MCF 10A (cell line): ENCODE measurements at regions not wholly inside any gene's neighbourhood (a gene's known extent, or its start where the extent isn't known, plus 50 kb on each side); places are given as distances from the start of the nearest gene placed in this dataset.

Experiments used
- BruUV-seq: library from RNA; stranded (reverse); fragments of 400-500 nt; replicated peaks from 2 replicates; lab custom pipeline; 2021; lab: Mats Ljungman, UMichigan
- CTCF ChIA-PET: fragments of 300-600 bp; sonication (Branson Sonifier 250); formaldehyde crosslinking; extraction: SDS; loops from one replicate; lab custom pipeline; 2021; ENCODE audit warnings: antibody characterized with exemption, inconsistent platforms; lab: Yijun Ruan, JAX
- POLR2A ChIA-PET: fragments of 300-600, 350-650 bp; sonication (Branson Sonifier 250); formaldehyde crosslinking; extraction: SDS; loops from one replicate; lab custom pipeline; 2020; ENCODE audit warnings: antibody characterized with exemption, inconsistent platforms; lab: Yijun Ruan, JAX
- DNase-seq: peaks from one replicate; pipeline ENCODE4 v3.0.0-alpha.2; 2018; ENCODE audit not compliant: unreplicated experiment
- H3K27ac Mint-ChIP-seq: one replicate; pipeline ENCODE4 v1.8.0; 2022; ENCODE audit warnings: mild to moderate bottlenecking, low read depth, mixed read lengths; ENCODE audit not compliant: unreplicated experiment
- H3K27me3 Mint-ChIP-seq: one replicate; pipeline ENCODE4 v1.8.0; 2022; ENCODE audit warnings: mixed read lengths; ENCODE audit not compliant: insufficient read depth, unreplicated experiment
- H3K36me3 Mint-ChIP-seq: one replicate; pipeline ENCODE4 v1.8.0; 2022; ENCODE audit warnings: mild to moderate bottlenecking, moderate library complexity, mixed read lengths; ENCODE audit not compliant: insufficient read depth, unreplicated experiment
- H3K4me1 Mint-ChIP-seq: one replicate; pipeline ENCODE4 v1.8.0; 2022; ENCODE audit warnings: mixed read lengths; ENCODE audit not compliant: insufficient read depth, unreplicated experiment
- H3K4me3 Mint-ChIP-seq: one replicate; pipeline ENCODE4 v1.8.0; 2022; ENCODE audit warnings: mild to moderate bottlenecking, moderate library complexity, mixed read lengths; ENCODE audit not compliant: unreplicated experiment
- H3K9me3 Mint-ChIP-seq: one replicate; pipeline ENCODE4 v1.8.0; 2022; ENCODE audit warnings: mixed read lengths; ENCODE audit not compliant: unreplicated experiment
- intact Hi-C: fragments of 100-400 bp; cut with micrococcal nuclease; formaldehyde crosslinking; loops from 2 replicates; pipeline ENCODE4 v1.14.1; 2022
- TF ChIP-seq, protein P1 (sequence below): fragments of 200-600 bp; IDR thresholded peaks from one replicate; pipeline ENCODE4 v1.8.0; 2022; ENCODE audit warnings: antibody characterized with exemption, mild to moderate bottlenecking; ENCODE audit not compliant: unreplicated experiment

DNA sequence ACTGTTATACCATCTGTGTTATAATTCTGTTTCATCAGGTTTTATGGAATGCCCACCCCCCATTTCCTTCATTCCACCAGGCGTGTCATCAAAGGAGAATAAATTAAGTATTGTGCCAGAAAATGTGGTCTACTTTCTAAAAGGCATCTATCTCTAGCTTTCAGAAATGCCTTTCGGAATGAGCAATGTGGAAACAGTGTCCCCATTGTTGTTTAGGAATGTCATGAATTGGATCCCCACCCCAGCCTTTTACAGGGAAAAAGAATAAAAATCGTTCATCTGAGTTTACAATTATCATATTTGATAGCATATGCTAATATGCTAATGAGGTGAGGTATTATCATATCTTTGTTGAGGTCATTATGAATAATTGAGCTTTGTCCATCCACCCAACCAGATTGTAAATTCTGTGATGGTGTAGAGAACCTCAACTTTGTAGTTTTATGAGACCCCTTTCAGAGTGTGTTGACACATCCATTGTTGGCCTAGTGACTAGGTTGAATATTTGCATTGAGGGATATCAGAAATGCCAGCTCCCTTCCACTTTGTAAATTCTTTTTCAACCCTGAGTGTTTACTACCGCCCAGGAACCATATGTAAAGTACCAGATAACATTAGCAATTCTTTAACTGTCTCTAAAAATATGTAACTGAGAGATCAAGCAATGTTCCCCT lies 56.2 kb upstream of the CCDC160 start:
- ChIA-PET CTCF (no interaction called here), POLR2A (interaction anchor here (1.0 kb wide), 1 partner anchor 9 kb away, joined by 3 read pairs; no protein-coding TSS in a partner anchor)
- no peaks in the 10 kb centered on the region for H3K9me3 Mint-ChIP-seq
- H3K27ac Mint-ChIP-seq, result no peak overlapping the region
- H3K4me1 Mint-ChIP-seq, result no peaks in the 10 kb centered on the region
- DNase-seq, result no peak
- peaks cover 67% of the 10 kb centered on the region for H3K27me3 Mint-ChIP-seq
- BruUV-seq, result no TSS peak
- intact Hi-C loops, result no loop called here
- no peaks in the 10 kb centered on the region for H3K36me3 Mint-ChIP-seq
- no peak overlapping the region for H3K4me3 Mint-ChIP-seq
- TF ChIP-seq, protein P1, sequence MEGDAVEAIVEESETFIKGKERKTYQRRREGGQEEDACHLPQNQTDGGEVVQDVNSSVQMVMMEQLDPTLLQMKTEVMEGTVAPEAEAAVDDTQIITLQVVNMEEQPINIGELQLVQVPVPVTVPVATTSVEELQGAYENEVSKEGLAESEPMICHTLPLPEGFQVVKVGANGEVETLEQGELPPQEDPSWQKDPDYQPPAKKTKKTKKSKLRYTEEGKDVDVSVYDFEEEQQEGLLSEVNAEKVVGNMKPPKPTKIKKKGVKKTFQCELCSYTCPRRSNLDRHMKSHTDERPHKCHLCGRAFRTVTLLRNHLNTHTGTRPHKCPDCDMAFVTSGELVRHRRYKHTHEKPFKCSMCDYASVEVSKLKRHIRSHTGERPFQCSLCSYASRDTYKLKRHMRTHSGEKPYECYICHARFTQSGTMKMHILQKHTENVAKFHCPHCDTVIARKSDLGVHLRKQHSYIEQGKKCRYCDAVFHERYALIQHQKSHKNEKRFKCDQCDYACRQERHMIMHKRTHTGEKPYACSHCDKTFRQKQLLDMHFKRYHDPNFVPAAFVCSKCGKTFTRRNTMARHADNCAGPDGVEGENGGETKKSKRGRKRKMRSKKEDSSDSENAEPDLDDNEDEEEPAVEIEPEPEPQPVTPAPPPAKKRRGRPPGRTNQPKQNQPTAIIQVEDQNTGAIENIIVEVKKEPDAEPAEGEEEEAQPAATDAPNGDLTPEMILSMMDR, result no peak

DNA sequence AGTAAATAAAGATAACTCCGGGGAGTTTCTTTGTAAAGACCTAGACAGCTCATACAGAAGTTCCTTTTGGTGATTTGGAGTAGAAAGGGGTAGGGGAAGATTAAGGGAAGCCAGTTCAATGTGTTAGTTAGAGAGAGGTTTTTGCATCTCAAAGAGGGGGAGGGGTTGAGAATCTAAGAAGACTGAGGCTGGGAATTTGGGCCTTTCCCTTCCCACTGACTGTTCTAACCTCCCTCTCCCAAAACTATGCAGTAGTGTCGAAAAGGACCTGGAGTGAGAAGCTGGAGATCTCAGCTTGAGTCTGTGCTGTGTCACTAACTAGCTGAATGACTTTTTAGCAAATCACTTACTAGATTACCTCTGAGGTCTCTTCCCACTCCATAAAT lies 55.7 kb upstream of the CCDC160 start:
- intact Hi-C loops, result no loop called here
- TF ChIP-seq, protein P1, result no peak
- CTCF ChIA-PET, result no interaction called here
- Mint-ChIP-seq H3K27ac (no peak overlapping the region), H3K36me3 (no peaks in the 10 kb centered on the region), H3K27me3 (peaks cover 63% of the 10 kb centered on the region), H3K4me3 (no peak overlapping the region), H3K9me3 (no peaks in the 10 kb centered on the region), H3K4me1 (no peaks in the 10 kb centered on the region)
- BruUV-seq, result no TSS peak
- DNase-seq, result no peak
- POLR2A ChIA-PET, result interaction anchor here (1.0 kb wide), 1 partner anchor 8 kb away, joined by 3 read pairs; no protein-coding TSS in a partner anchor

- CTCF ChIA-PET, result interaction anchor here (0.6 kb wide), 1 partner anchor 194 kb away, joined by 3 read pairs; no protein-coding TSS in a partner anchor
- TF ChIP-seq, protein P1, result no peak
- intact Hi-C loops, result no loop called here
These were observed 53.3 kb upstream of the CCDC160 start for GRCh38 chrX:134183665-134184064.

GRCh38 chrX:134184936-134185335 lies 52.0 kb upstream of the CCDC160 start:
- Mint-ChIP-seq H3K4me3 (no peak overlapping the region), H3K27me3 (peaks cover 45% of the 10 kb centered on the region), H3K27ac (no peak overlapping the region), H3K4me1 (no peaks in the 10 kb centered on the region), H3K9me3 (no peaks in the 10 kb centered on the region), H3K36me3 (no peaks in the 10 kb centered on the region)
- BruUV-seq, result no TSS peak
- TF ChIP-seq, protein P1, result no peak
- CTCF ChIA-PET, result interaction anchor here (0.6 to 1.3 kb wide), 3 partner anchors 244 to 393 kb away, joined by 3 to 5 read pairs (median 4); no protein-coding TSS in a partner anchor
- intact Hi-C loops, result no loop called here
- POLR2A ChIA-PET, result interaction anchor here (0.6 kb wide), 1 partner anchor 14 kb away, joined by 3 read pairs; no protein-coding TSS in a partner anchor
- DNase-seq, result no peak

More at GRCh38 chrX:134183665-134184064, 53.3 kb upstream of the CCDC160 start:
- Mint-ChIP-seq H3K4me1 (no peaks in the 10 kb centered on the region), H3K36me3 (no peaks in the 10 kb centered on the region), H3K9me3 (no peaks in the 10 kb centered on the region), H3K4me3 (no peak overlapping the region), H3K27ac (no peak overlapping the region), H3K27me3 (peaks cover 46% of the 10 kb centered on the region)
- POLR2A ChIA-PET, result no interaction called here
- DNase-seq, result no peak
- BruUV-seq, result no TSS peak
